Transverse colon (tissue), 1 donor: ENCODE measurements at regions not wholly inside any gene's neighbourhood (a gene's known extent, or its start where the extent isn't known, plus 50 kb on each side); places are given as distances from the start of the nearest gene placed in this dataset.

Source experiments
- EP300 ChIP-seq: sonication (generic); formaldehyde crosslinking; IDR thresholded peaks from one replicate; pipeline ENCODE4 v1.6.1; 2017; ENCODE audit warnings: antibody characterized with exemption, low read depth
- POLR2A ChIP-seq: fragments of 450-650 bp; IDR thresholded peaks from one replicate; pipeline ENCODE4 v1.6.1; 2016; ENCODE audit warnings: antibody characterized with exemption, mild to moderate bottlenecking, moderate library complexity

GRCh38 chr9:118426772-118427171, 722.6 kb downstream of the TLR4 start:
- no peak for TF ChIP-seq POLR2A
- TF ChIP-seq EP300: no peak
